Neural cell (in vitro differentiated cells): ENCODE measurements at regions not wholly inside any gene's neighbourhood (a gene's known extent, or its start where the extent isn't known, plus 50 kb on each side); places are given as distances from the start of the nearest gene placed in this dataset.

Source experiments
- SMC3 ChIP-seq: fragments of 450-650 bp; conservative IDR thresholded peaks from 2 replicates; pipeline ENCODE4 v1.6.1; 2014; ENCODE audit warnings: antibody characterized with exemption, mild to moderate bottlenecking, moderate library complexity; ENCODE audit not compliant: poor library complexity
- TF ChIP-seq, protein P1 (sequence below): fragments of 450-650 bp; IDR thresholded peaks from 2 replicates; pipeline ENCODE4 v1.5.1; 2014; ENCODE audit warnings: antibody characterized with exemption, mild to moderate bottlenecking, moderate library complexity; ENCODE audit not compliant: poor library complexity, severe bottlenecking

- TF ChIP-seq, protein P1, sequence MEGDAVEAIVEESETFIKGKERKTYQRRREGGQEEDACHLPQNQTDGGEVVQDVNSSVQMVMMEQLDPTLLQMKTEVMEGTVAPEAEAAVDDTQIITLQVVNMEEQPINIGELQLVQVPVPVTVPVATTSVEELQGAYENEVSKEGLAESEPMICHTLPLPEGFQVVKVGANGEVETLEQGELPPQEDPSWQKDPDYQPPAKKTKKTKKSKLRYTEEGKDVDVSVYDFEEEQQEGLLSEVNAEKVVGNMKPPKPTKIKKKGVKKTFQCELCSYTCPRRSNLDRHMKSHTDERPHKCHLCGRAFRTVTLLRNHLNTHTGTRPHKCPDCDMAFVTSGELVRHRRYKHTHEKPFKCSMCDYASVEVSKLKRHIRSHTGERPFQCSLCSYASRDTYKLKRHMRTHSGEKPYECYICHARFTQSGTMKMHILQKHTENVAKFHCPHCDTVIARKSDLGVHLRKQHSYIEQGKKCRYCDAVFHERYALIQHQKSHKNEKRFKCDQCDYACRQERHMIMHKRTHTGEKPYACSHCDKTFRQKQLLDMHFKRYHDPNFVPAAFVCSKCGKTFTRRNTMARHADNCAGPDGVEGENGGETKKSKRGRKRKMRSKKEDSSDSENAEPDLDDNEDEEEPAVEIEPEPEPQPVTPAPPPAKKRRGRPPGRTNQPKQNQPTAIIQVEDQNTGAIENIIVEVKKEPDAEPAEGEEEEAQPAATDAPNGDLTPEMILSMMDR = no peak
- no peak for TF ChIP-seq SMC3
Measured at GRCh38 chr3:106485802-106486201, 617.0 kb upstream of the CBLB start.
